Adrenal gland (tissue), 5 donors: ENCODE measurements at regions not wholly inside any gene's neighbourhood (a gene's known extent, or its start where the extent isn't known, plus 50 kb on each side); places are given as distances from the start of the nearest gene placed in this dataset.

Experiments
- CTCF ChIP-seq, 6 experiments: fragments of 450-650 bp in 4 of 6; fragments of 200-600 bp in 2 of 6; sonication (generic) in 1 of 6; IDR thresholded peaks; 1 replicate in 5 of 6; 2 replicates in 1 of 6; pipeline versions ENCODE4 v1.5.1 to v1.8.0; 2016 to 2021; ENCODE audit warnings: antibody characterized with exemption in 6 of 6, mild to moderate bottlenecking in 2 of 6, moderate library complexity in 1 of 6
- POLR2A ChIP-seq, 2 donors: fragments of 450-650 bp; IDR thresholded peaks; one replicate each; pipeline ENCODE4 v1.6.1; 2017; ENCODE audit warnings: antibody characterized with exemption in 2 of 2, mild to moderate bottlenecking in 2 of 2, moderate library complexity in 1 of 2
- donor health status: DM: no; HTN: no; CAD: no.

GRCh38 chr3:166688665-166689064 is 691.4 kb downstream of the ZBBX start:
- no peak for TF ChIP-seq POLR2A (IDR thresholded peaks at IDR 0.05)
- TF ChIP-seq CTCF (IDR thresholded peaks at IDR 0.05) = no peak
